Natural killer cell treated with Interleukin-12 subunit alpha and Interleukin-12 subunit beta and Interleukin-15 and Interleukin-18, amount 100 ng/mL, for 72 hours (primary cell): ENCODE measurements at regions not wholly inside any gene's neighbourhood (a gene's known extent, or its start where the extent isn't known, plus 50 kb on each side); places are given as distances from the start of the nearest gene placed in this dataset.
"Not testable (repeated sequence)": the region's sequence is repeated elsewhere in the genome, so short reads cannot be mapped to it uniquely, and the experiment has no call there.

Experiments used
- ATAC-seq, 2 donors: fragments of 150-1000 bp; cut with Tn5 transposase in 1 of 2; sonication (Bioruptor Pico), chemical (Tn5 transposase) in 1 of 2; 2 replicates each; pipeline ENCODE4 v1.10.0; 2021
- DNase-seq: peaks from one replicate; pipeline ENCODE4 v3.0.0; 2022; ENCODE audit warnings: low spot score
- H3K27ac Mint-ChIP-seq, 2 donors: 1 replicate in 1 of 2; 2 replicates in 1 of 2; pipeline ENCODE4 v1.8.0; 2022; ENCODE audit warnings: mixed read lengths in 2 of 2, mild to moderate bottlenecking in 1 of 2, moderate library complexity in 1 of 2
- H3K27me3 Mint-ChIP-seq, 2 donors: 1 replicate in 1 of 2; 2 replicates in 1 of 2; pipeline ENCODE4 v1.8.0; 2022; ENCODE audit warnings: mixed read lengths in 2 of 2
- H3K36me3 Mint-ChIP-seq: one replicate; pipeline ENCODE4 v1.8.0; 2022; ENCODE audit warnings: mixed read lengths
- H3K4me1 Mint-ChIP-seq, 2 donors: 1 replicate in 1 of 2; 2 replicates in 1 of 2; pipeline ENCODE4 v1.8.0; 2022; ENCODE audit warnings: low read depth in 2 of 2, mixed read lengths in 2 of 2, mild to moderate bottlenecking in 1 of 2
- H3K4me3 Mint-ChIP-seq: one replicate; pipeline ENCODE4 v1.8.0; 2022; ENCODE audit warnings: mixed read lengths
- H3K9me3 Mint-ChIP-seq: 2 replicates; pipeline ENCODE4 v1.8.0; 2022; ENCODE audit warnings: mixed read lengths

- Mint-ChIP-seq H3K27me3 (no peaks in the 10 kb centered on the region), H3K4me1 (no peaks in the 10 kb centered on the region), H3K9me3 (peaks cover 17% of the 10 kb centered on the region), H3K36me3 (no peaks in the 10 kb centered on the region), H3K4me3 (no peak overlapping the region), H3K27ac (no peak overlapping the region)
- ATAC-seq (no peak), DNase-seq (no peak)
These were observed 1130.2 kb downstream of the DSC3 start for GRCh38 chr18:29912351-29912750.

- H3K27me3 Mint-ChIP-seq: no peaks in the 10 kb centered on the region
- no peaks in the 10 kb centered on the region for H3K36me3 Mint-ChIP-seq
- no peak overlapping the region for H3K27ac Mint-ChIP-seq
- H3K9me3 Mint-ChIP-seq: peaks cover 7% of the 10 kb centered on the region
- H3K4me3 Mint-ChIP-seq: no peak overlapping the region
- ATAC-seq: no peak
- DNase-seq: no peak
- H3K4me1 Mint-ChIP-seq: no peaks in the 10 kb centered on the region
These were observed 1149.5 kb downstream of the DSC3 start for GRCh38 chr18:29892960-29893558.

- Mint-ChIP-seq H3K27me3 (no peaks in the 10 kb centered on the region), H3K36me3 (no peaks in the 10 kb centered on the region), H3K4me3 (no peak overlapping the region), H3K4me1 (no peaks in the 10 kb centered on the region), H3K27ac (no peak overlapping the region), H3K9me3 (no peaks in the 10 kb centered on the region)
- ATAC-seq (no peak), DNase-seq (no peak)
These were observed 1159.4 kb downstream of the DSC3 start for GRCh38 chr18:29883114-29883513.

- no peaks in the 10 kb centered on the region for H3K27me3 Mint-ChIP-seq
- no peak for DNase-seq
- H3K36me3 Mint-ChIP-seq: no peaks in the 10 kb centered on the region
- no peaks in the 10 kb centered on the region for H3K4me1 Mint-ChIP-seq
- no peak overlapping the region for H3K4me3 Mint-ChIP-seq
- H3K27ac Mint-ChIP-seq: no peak overlapping the region
- no peak for ATAC-seq
- H3K9me3 Mint-ChIP-seq: no peaks in the 10 kb centered on the region
These were observed 1159.9 kb downstream of the DSC3 start for GRCh38 chr18:29882620-29883019.

GRCh38 chr18:29879763-29880162, 1162.8 kb downstream of the DSC3 start:
- H3K27ac Mint-ChIP-seq: no peak overlapping the region
- H3K4me1 Mint-ChIP-seq: no peaks in the 10 kb centered on the region
- no peak overlapping the region for H3K4me3 Mint-ChIP-seq
- no peaks in the 10 kb centered on the region for H3K36me3 Mint-ChIP-seq
- H3K9me3 Mint-ChIP-seq: peaks cover 10% of the 10 kb centered on the region
- no peaks in the 10 kb centered on the region for H3K27me3 Mint-ChIP-seq
- ATAC-seq: no peak
- DNase-seq: no peak

- no peak for ATAC-seq
- Mint-ChIP-seq H3K4me3 (no peak overlapping the region), H3K27me3 (no peaks in the 10 kb centered on the region), H3K9me3 (peaks cover 25% of the 10 kb centered on the region), H3K4me1 (no peaks in the 10 kb centered on the region), H3K36me3 (no peaks in the 10 kb centered on the region), H3K27ac (no peak overlapping the region)
- DNase-seq: no peak
These were observed 1167.9 kb downstream of the DSC3 start for GRCh38 chr18:29874519-29875098.

- H3K27ac Mint-ChIP-seq: no peak overlapping the region
- H3K36me3 Mint-ChIP-seq: no peaks in the 10 kb centered on the region
- no peak overlapping the region for H3K4me3 Mint-ChIP-seq
- H3K4me1 Mint-ChIP-seq: no peaks in the 10 kb centered on the region
- no peak for DNase-seq
- no peaks in the 10 kb centered on the region for H3K27me3 Mint-ChIP-seq
- peaks cover 25% of the 10 kb centered on the region for H3K9me3 Mint-ChIP-seq
- ATAC-seq: no peak
These were observed 1169.3 kb downstream of the DSC3 start for GRCh38 chr18:29873211-29873610.

- ATAC-seq (no peak), DNase-seq (no peak)
- no peaks in the 10 kb centered on the region for H3K4me1 Mint-ChIP-seq
- H3K36me3 Mint-ChIP-seq: no peaks in the 10 kb centered on the region
- H3K4me3 Mint-ChIP-seq: no peak overlapping the region
- no peaks in the 10 kb centered on the region for H3K27me3 Mint-ChIP-seq
- H3K9me3 Mint-ChIP-seq: peaks cover 18% of the 10 kb centered on the region
- H3K27ac Mint-ChIP-seq: no peak overlapping the region
These were observed 1171.3 kb downstream of the DSC3 start for GRCh38 chr18:29871246-29871645.

GRCh38 chr18:29862824-29863223, 1179.7 kb downstream of the DSC3 start:
- Mint-ChIP-seq H3K27ac (no peak overlapping the region), H3K36me3 (no peaks in the 10 kb centered on the region)

GRCh38 chr18:29855637-29856036, 1186.9 kb downstream of the DSC3 start:
- no peak for ATAC-seq
- DNase-seq: no peak
- Mint-ChIP-seq H3K27me3 (no peaks in the 10 kb centered on the region), H3K4me1 (no peaks in the 10 kb centered on the region), H3K9me3 (peaks cover 11% of the 10 kb centered on the region), H3K36me3 (no peaks in the 10 kb centered on the region), H3K27ac (no peak overlapping the region), H3K4me3 (no peak overlapping the region)

More at GRCh38 chr18:29862824-29863223, 1179.7 kb downstream of the DSC3 start:
- H3K9me3 Mint-ChIP-seq: no peaks in the 10 kb centered on the region
- H3K4me3 Mint-ChIP-seq: no peak overlapping the region
- H3K27me3 Mint-ChIP-seq: no peaks in the 10 kb centered on the region
- ATAC-seq (no peak), DNase-seq (no peak)
- H3K4me1 Mint-ChIP-seq: no peaks in the 10 kb centered on the region

GRCh38 chr18:29853126-29853525, 1189.4 kb downstream of the DSC3 start:
- no peak for ATAC-seq
- Mint-ChIP-seq H3K27ac (no peak overlapping the region), H3K27me3 (no peaks in the 10 kb centered on the region), H3K9me3 (peaks cover 15% of the 10 kb centered on the region), H3K4me1 (no peaks in the 10 kb centered on the region), H3K4me3 (no peak overlapping the region), H3K36me3 (peaks cover 4% of the 10 kb centered on the region)
- DNase-seq: no peak

GRCh38 chr18:29849144-29849543, 1193.4 kb downstream of the DSC3 start:
- Mint-ChIP-seq H3K27ac (no peak overlapping the region), H3K4me3 (no peak overlapping the region), H3K9me3 (peaks cover 17% of the 10 kb centered on the region), H3K27me3 (no peaks in the 10 kb centered on the region), H3K36me3 (peaks cover 6% of the 10 kb centered on the region), H3K4me1 (no peaks in the 10 kb centered on the region)
- DNase-seq (no peak), ATAC-seq (no peak)

GRCh38 chr18:29841631-29842030, 1200.9 kb downstream of the DSC3 start:
- H3K27me3 Mint-ChIP-seq: no peaks in the 10 kb centered on the region
- no peak overlapping the region for H3K27ac Mint-ChIP-seq
- DNase-seq (no peak), ATAC-seq (no peak)
- H3K4me1 Mint-ChIP-seq: no peaks in the 10 kb centered on the region
- no peak overlapping the region for H3K4me3 Mint-ChIP-seq
- peaks cover 6% of the 10 kb centered on the region for H3K9me3 Mint-ChIP-seq
- H3K36me3 Mint-ChIP-seq: peaks cover 4% of the 10 kb centered on the region

GRCh38 chr18:29840089-29840488, 1202.5 kb downstream of the DSC3 start:
- H3K36me3 Mint-ChIP-seq: peaks cover 4% of the 10 kb centered on the region
- DNase-seq: no peak
- H3K9me3 Mint-ChIP-seq: peaks cover 6% of the 10 kb centered on the region

GRCh38 chr18:29838961-29839360, 1203.6 kb downstream of the DSC3 start:
- H3K4me3 Mint-ChIP-seq, H3K27ac Mint-ChIP-seq, H3K36me3 Mint-ChIP-seq, H3K4me1 Mint-ChIP-seq, ATAC-seq, DNase-seq, H3K27me3 Mint-ChIP-seq: not testable (repeated sequence)
- peaks cover 11% of the 10 kb centered on the region for H3K9me3 Mint-ChIP-seq

More at GRCh38 chr18:29840089-29840488, 1202.5 kb downstream of the DSC3 start:
- no peak for ATAC-seq
- H3K27ac Mint-ChIP-seq: no peak overlapping the region
- no peak overlapping the region for H3K4me3 Mint-ChIP-seq
- no peaks in the 10 kb centered on the region for H3K27me3 Mint-ChIP-seq
- no peaks in the 10 kb centered on the region for H3K4me1 Mint-ChIP-seq
